GM19043 (cell line): ENCODE measurements at regions not wholly inside any gene's neighbourhood (a gene's known extent, or its start where the extent isn't known, plus 50 kb on each side); places are given as distances from the start of the nearest gene placed in this dataset.
"Not testable (repeated sequence)": the region's sequence is repeated elsewhere in the genome, so short reads cannot be mapped to it uniquely, and the experiment has no call there.

Source experiments
- ATAC-seq: cut with Tn5 transposase; IDR thresholded peaks from one replicate; pipeline ENCODE4 v1.9.1; 2021; ENCODE audit warnings: low read depth; ENCODE audit not compliant: unreplicated experiment

- ATAC-seq = no peak
Measured at GRCh38 chr2:144920755-144921530, 401.0 kb upstream of the ZEB2 start.

- ATAC-seq = no peak
Measured at GRCh38 chr2:144914622-144915318, 394.9 kb upstream of the ZEB2 start.

GRCh38 chr2:144914113-144914512, 394.2 kb upstream of the ZEB2 start:
- no peak for ATAC-seq

GRCh38 chr2:144912206-144912605, 392.3 kb upstream of the ZEB2 start:
- no peak for ATAC-seq

GRCh38 chr2:144905956-144906355, 386.0 kb upstream of the ZEB2 start:
- ATAC-seq = no peak

- no peak for ATAC-seq
Measured at GRCh38 chr2:144904612-144905011, 384.7 kb upstream of the ZEB2 start.

GRCh38 chr2:144903045-144903444, 383.1 kb upstream of the ZEB2 start:
- ATAC-seq = not testable (repeated sequence)

GRCh38 chr2:144901386-144901785, 381.5 kb upstream of the ZEB2 start:
- ATAC-seq = not testable (repeated sequence)

- ATAC-seq = no peak
Measured at GRCh38 chr2:144896341-144896740, 376.4 kb upstream of the ZEB2 start.

GRCh38 chr2:144894612-144895599, 375.0 kb upstream of the ZEB2 start:
- ATAC-seq = no peak

- ATAC-seq = no peak
Measured at GRCh38 chr2:144893464-144893863, 373.5 kb upstream of the ZEB2 start.

- ATAC-seq = no peak
Measured at GRCh38 chr2:144890828-144891227, 370.9 kb upstream of the ZEB2 start.

GRCh38 chr2:144889348-144889747, 369.4 kb upstream of the ZEB2 start:
- ATAC-seq = no peak

- ATAC-seq = no peak
Measured at GRCh38 chr2:144886862-144887261, 366.9 kb upstream of the ZEB2 start.

- no peak for ATAC-seq
Measured at GRCh38 chr2:144877893-144878292, 358.0 kb upstream of the ZEB2 start.

- no peak for ATAC-seq
Measured at GRCh38 chr2:144876013-144876412, 356.1 kb upstream of the ZEB2 start.

- ATAC-seq = no peak
Measured at GRCh38 chr2:144875290-144875969, 355.5 kb upstream of the ZEB2 start.

GRCh38 chr2:144865670-144866069, 345.8 kb upstream of the ZEB2 start:
- no peak for ATAC-seq

- ATAC-seq = no peak
Measured at GRCh38 chr2:144859716-144860115, 339.8 kb upstream of the ZEB2 start.

- ATAC-seq = no peak
Measured at GRCh38 chr2:144858211-144858610, 338.3 kb upstream of the ZEB2 start.
